ENCODE measurements at regions not wholly inside any gene's neighbourhood (a gene's known extent, or its start where the extent isn't known, plus 50 kb on each side); places are given as distances from the start of the nearest gene placed in this dataset.

- TF ChIP-seq ZNF26 (tag by site-specific recombination; IDR thresholded peaks at IDR 0.05): no peak
- no peak for TF ChIP-seq GLIS2 (tag by site-specific recombination; IDR thresholded peaks at IDR 0.05)
- TF ChIP-seq, protein P1, sequence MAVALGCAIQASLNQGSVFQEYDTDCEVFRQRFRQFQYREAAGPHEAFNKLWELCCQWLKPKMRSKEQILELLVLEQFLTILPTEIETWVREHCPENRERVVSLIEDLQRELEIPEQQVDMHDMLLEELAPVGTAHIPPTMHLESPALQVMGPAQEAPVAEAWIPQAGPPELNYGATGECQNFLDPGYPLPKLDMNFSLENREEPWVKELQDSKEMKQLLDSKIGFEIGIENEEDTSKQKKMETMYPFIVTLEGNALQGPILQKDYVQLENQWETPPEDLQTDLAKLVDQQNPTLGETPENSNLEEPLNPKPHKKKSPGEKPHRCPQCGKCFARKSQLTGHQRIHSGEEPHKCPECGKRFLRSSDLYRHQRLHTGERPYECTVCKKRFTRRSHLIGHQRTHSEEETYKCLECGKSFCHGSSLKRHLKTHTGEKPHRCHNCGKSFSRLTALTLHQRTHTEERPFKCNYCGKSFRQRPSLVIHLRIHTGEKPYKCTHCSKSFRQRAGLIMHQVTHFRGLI (tag by site-specific recombination; IDR thresholded peaks at IDR 0.05): no peak
- no peak for TF ChIP-seq ZNF621 (tag by site-specific recombination; IDR thresholded peaks at IDR 0.05)
- no peak for TF ChIP-seq ZNF48 (tag by site-specific recombination; IDR thresholded peaks at IDR 0.05)
- no peak for TF ChIP-seq ZNF555 (tag by site-specific recombination; conservative IDR thresholded peaks at IDR 0.05)
- TF ChIP-seq ZNF121 (tag by site-specific recombination; IDR thresholded peaks at IDR 0.05): no peak
- no peak for TF ChIP-seq ZNF416 (tag by site-specific recombination; IDR thresholded peaks at IDR 0.05)
- TF ChIP-seq RBAK (tag by site-specific recombination; IDR thresholded peaks at IDR 0.05): no peak
- TF ChIP-seq TSHZ1 (tag by site-specific recombination; IDR thresholded peaks at IDR 0.05; ENCODE audit: borderline replicate concordance): no peak
- Histone ChIP-seq H3K4me3 (ENCODE audit: low read depth, low read length) (no peak overlapping the region), H3K27ac (ENCODE audit: extremely low read depth, low read depth, low read length) (no peak overlapping the region), H3K4me1 (ENCODE audit: control insufficient read depth, insufficient read depth, low read length) (no peaks in the 10 kb centered on the region), H3K9me3 (ENCODE audit: control insufficient read depth, insufficient read depth, low read depth, low read length) (no peaks in the 10 kb centered on the region), H3K36me3 (ENCODE audit: control insufficient read depth in 2 of 2, insufficient read depth in 1 of 2, low read length in 2 of 2) (no peaks in the 10 kb centered on the region)
- ChIA-PET POLR2A (interaction anchor here (0.8 kb wide), 1 partner anchor 193 kb away, joined by 3 read pairs; no protein-coding TSS in a partner anchor), CTCF (no interaction called here)
Observed at GRCh38 chr10:118911363-118911762, 118.2 kb upstream of the NANOS1 start.

GRCh38 chr10:118912961-118913600 lies 116.4 kb upstream of the NANOS1 start:
- ChIA-PET CTCF (no interaction called here), POLR2A (no interaction called here)
- H3K36me3 ChIP-seq (ENCODE audit: control insufficient read depth in 2 of 2, insufficient read depth in 1 of 2, low read length in 2 of 2): no peaks in the 10 kb centered on the region
- no peaks in the 10 kb centered on the region for H3K4me1 ChIP-seq (ENCODE audit: control insufficient read depth, insufficient read depth, low read length)
- TF ChIP-seq ZNF561 (tag by site-specific recombination; IDR thresholded peaks at IDR 0.05; ENCODE audit: borderline replicate concordance) (no peak), AEBP2 (tag by site-specific recombination; IDR thresholded peaks at IDR 0.05; ENCODE audit: borderline replicate concordance) (no peak), ZFHX2 (tag by site-specific recombination; conservative IDR thresholded peaks at IDR 0.05) (no peak)
- H3K27ac ChIP-seq (ENCODE audit: extremely low read depth, low read depth, low read length): no peak overlapping the region
- H3K4me3 ChIP-seq (ENCODE audit: low read depth, low read length): no peak overlapping the region
- no peaks in the 10 kb centered on the region for H3K9me3 ChIP-seq (ENCODE audit: control insufficient read depth, insufficient read depth, low read depth, low read length)

DNA sequence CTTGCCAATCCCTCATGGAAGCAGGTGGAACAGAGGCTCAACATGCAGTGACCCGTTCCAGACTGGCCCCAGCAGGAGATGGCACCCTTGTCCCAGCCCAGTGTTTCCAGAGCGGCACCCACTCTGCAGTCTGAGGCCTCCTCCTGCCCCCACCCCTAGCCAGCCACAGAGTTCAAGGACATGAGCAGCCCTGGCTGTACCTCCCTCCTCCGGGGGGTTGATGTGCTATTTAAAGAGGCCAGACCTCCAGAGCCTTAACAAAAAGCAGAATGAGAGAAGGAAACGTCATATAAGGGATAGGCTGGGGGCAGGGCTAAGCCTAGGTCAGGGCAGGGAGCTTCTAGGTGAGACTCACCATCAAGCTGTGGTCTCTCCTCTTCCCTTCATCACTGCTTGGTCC lies 115.7 kb upstream of the NANOS1 start:
- POLR2A ChIA-PET: no interaction called here
- no peaks in the 10 kb centered on the region for H3K36me3 ChIP-seq (ENCODE audit: control insufficient read depth in 2 of 2, insufficient read depth in 1 of 2, low read length in 2 of 2)
- TF ChIP-seq ZNF391 (tag by site-specific recombination; IDR thresholded peaks at IDR 0.05; ENCODE audit: borderline replicate concordance, low read depth) (no peak), ZNF747 (tag by site-specific recombination; IDR thresholded peaks at IDR 0.05) (no peak), ZBTB1 (tag by site-specific recombination; IDR thresholded peaks at IDR 0.05) (no peak), ZNF248 (tag by site-specific recombination; IDR thresholded peaks at IDR 0.05) (no peak), YY1 (tag by site-specific recombination; IDR thresholded peaks at IDR 0.05) (no peak)
- TF ChIP-seq, protein P1 (tag by site-specific recombination; IDR thresholded peaks at IDR 0.05): no peak
- TF ChIP-seq, protein P2, sequence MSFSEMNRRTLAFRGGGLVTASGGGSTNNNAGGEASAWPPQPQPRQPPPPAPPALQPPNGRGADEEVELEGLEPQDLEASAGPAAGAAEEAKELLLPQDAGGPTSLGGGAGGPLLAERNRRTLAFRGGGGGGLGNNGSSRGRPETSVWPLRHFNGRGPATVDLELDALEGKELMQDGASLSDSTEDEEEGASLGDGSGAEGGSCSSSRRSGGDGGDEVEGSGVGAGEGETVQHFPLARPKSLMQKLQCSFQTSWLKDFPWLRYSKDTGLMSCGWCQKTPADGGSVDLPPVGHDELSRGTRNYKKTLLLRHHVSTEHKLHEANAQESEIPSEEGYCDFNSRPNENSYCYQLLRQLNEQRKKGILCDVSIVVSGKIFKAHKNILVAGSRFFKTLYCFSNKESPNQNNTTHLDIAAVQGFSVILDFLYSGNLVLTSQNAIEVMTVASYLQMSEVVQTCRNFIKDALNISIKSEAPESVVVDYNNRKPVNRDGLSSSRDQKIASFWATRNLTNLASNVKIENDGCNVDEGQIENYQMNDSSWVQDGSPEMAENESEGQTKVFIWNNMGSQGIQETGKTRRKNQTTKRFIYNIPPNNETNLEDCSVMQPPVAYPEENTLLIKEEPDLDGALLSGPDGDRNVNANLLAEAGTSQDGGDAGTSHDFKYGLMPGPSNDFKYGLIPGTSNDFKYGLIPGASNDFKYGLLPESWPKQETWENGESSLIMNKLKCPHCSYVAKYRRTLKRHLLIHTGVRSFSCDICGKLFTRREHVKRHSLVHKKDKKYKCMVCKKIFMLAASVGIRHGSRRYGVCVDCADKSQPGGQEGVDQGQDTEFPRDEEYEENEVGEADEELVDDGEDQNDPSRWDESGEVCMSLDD (tag by site-specific recombination; IDR thresholded peaks at IDR 0.05): no peak

More for the DNA sequence above, 115.7 kb upstream of the NANOS1 start:
- H3K9me3 ChIP-seq (ENCODE audit: control insufficient read depth, insufficient read depth, low read depth, low read length): no peaks in the 10 kb centered on the region
- CTCF ChIA-PET: interaction anchor here (0.6 kb wide), 1 partner anchor 369 kb away, joined by 3 read pairs; no protein-coding TSS in a partner anchor
- H3K4me1 ChIP-seq (ENCODE audit: control insufficient read depth, insufficient read depth, low read length): no peaks in the 10 kb centered on the region
- no peak overlapping the region for H3K4me3 ChIP-seq (ENCODE audit: low read depth, low read length)
- H3K27ac ChIP-seq (ENCODE audit: extremely low read depth, low read depth, low read length): no peak overlapping the region
